A549 (cell line): ENCODE measurements at regions not wholly inside any gene's neighbourhood (a gene's known extent, or its start where the extent isn't known, plus 50 kb on each side); places are given as distances from the start of the nearest gene placed in this dataset.

Experiments
- CBX8 ChIP-seq: fragments of 200-600 bp; sonication (generic); IDR thresholded peaks from 2 replicates; pipeline ENCODE4 v1.6.1; 2016
- JUN ChIP-seq, 2 experiments: fragments of >200 bp; sonication (Bioruptor Twin); formaldehyde crosslinking; IDR thresholded peaks; 2 replicates in 1 of 2; 3 replicates in 1 of 2; pipeline ENCODE4 v1.6.1; 2016 to 2017
- POLR2A ChIP-seq: IDR thresholded peaks from 2 replicates; pipeline ENCODE4 v1.6.1; 2012; ENCODE audit warnings: mild to moderate bottlenecking, low read length
- RNF2 ChIP-seq: fragments of 200-600 bp; sonication (generic); IDR thresholded peaks from 2 replicates; pipeline ENCODE4 v1.6.1; 2016; ENCODE audit warnings: low read depth, mild to moderate bottlenecking, antibody characterized with exemption, moderate library complexity, borderline replicate concordance
- TF ChIP-seq, protein P1 (sequence below): fragments of >200 bp; sonication (Bioruptor Twin); formaldehyde crosslinking; IDR thresholded peaks from 3 replicates; pipeline ENCODE4 v1.5.1; 2016
- TF ChIP-seq, protein P2 (sequence below): fragments of 150-350 bp; IDR thresholded peaks from 2 replicates; pipeline ENCODE4 v1.6.1; 2014; ENCODE audit warnings: low read depth, mild to moderate bottlenecking, low read length
- TF ChIP-seq, protein P3 (sequence below): fragments of 250-450 bp; sonication (Bioruptor Pico); IDR thresholded peaks from 2 replicates; pipeline ENCODE4 v1.5.0; 2021; ENCODE audit warnings: mild to moderate bottlenecking, moderate library complexity, borderline replicate concordance
- TF ChIP-seq, protein P4 (sequence below): IDR thresholded peaks from 2 replicates; pipeline ENCODE4 v1.6.1; 2012

DNA sequence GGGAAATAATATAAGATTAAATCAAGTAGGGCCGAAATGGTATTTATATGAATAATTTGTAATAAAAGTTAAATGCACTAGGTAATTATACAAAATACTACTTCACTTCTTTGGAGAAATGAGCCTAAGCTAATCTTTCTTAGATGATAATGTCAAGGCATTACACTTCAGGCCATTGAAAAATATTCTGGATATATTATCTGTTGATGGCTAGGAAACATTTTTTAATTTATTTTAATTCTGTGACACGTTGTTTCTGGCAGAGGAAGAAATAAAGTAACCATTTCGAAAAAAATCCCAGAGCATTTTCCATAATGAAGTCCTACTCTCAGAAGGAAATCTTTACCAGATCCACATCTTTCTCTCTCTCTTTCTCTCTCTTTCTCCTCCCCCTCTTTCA lies 133.9 kb downstream of the MMUT start:
- TF ChIP-seq, protein P1, sequence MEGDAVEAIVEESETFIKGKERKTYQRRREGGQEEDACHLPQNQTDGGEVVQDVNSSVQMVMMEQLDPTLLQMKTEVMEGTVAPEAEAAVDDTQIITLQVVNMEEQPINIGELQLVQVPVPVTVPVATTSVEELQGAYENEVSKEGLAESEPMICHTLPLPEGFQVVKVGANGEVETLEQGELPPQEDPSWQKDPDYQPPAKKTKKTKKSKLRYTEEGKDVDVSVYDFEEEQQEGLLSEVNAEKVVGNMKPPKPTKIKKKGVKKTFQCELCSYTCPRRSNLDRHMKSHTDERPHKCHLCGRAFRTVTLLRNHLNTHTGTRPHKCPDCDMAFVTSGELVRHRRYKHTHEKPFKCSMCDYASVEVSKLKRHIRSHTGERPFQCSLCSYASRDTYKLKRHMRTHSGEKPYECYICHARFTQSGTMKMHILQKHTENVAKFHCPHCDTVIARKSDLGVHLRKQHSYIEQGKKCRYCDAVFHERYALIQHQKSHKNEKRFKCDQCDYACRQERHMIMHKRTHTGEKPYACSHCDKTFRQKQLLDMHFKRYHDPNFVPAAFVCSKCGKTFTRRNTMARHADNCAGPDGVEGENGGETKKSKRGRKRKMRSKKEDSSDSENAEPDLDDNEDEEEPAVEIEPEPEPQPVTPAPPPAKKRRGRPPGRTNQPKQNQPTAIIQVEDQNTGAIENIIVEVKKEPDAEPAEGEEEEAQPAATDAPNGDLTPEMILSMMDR = no peak
- TF ChIP-seq CBX8 (no peak), RNF2 (no peak), JUN (IDR thresholded peaks at IDR 0.05) (no peak), POLR2A (no peak)
- TF ChIP-seq, protein P2, sequence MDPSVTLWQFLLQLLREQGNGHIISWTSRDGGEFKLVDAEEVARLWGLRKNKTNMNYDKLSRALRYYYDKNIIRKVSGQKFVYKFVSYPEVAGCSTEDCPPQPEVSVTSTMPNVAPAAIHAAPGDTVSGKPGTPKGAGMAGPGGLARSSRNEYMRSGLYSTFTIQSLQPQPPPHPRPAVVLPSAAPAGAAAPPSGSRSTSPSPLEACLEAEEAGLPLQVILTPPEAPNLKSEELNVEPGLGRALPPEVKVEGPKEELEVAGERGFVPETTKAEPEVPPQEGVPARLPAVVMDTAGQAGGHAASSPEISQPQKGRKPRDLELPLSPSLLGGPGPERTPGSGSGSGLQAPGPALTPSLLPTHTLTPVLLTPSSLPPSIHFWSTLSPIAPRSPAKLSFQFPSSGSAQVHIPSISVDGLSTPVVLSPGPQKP = no peak
- TF ChIP-seq, protein P3, sequence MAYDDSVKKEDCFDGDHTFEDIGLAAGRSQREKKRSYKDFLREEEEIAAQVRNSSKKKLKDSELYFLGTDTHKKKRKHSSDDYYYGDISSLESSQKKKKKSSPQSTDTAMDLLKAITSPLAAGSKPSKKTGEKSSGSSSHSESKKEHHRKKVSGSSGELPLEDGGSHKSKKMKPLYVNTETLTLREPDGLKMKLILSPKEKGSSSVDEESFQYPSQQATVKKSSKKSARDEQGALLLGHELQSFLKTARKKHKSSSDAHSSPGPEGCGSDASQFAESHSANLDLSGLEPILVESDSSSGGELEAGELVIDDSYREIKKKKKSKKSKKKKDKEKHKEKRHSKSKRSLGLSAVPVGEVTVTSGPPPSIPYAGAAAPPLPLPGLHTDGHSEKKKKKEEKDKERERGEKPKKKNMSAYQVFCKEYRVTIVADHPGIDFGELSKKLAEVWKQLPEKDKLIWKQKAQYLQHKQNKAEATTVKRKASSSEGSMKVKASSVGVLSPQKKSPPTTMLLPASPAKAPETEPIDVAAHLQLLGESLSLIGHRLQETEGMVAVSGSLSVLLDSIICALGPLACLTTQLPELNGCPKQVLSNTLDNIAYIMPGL (CRISPR knock-in tag) = no peak
- TF ChIP-seq, protein P4, sequence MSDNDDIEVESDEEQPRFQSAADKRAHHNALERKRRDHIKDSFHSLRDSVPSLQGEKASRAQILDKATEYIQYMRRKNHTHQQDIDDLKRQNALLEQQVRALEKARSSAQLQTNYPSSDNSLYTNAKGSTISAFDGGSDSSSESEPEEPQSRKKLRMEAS = no peak
